HEK293T (cell line): ENCODE measurements at regions not wholly inside any gene's neighbourhood (a gene's known extent, or its start where the extent isn't known, plus 50 kb on each side); places are given as distances from the start of the nearest gene placed in this dataset.

Experiments used
- FOXA1 ChIP-seq: fragments of 450-650 bp; IDR thresholded peaks from 2 replicates; pipeline ENCODE4 v1.6.1; 2016; ENCODE audit warnings: mild to moderate bottlenecking
- LEF1 ChIP-seq: fragments of 450-650 bp; IDR thresholded peaks from 2 replicates; pipeline ENCODE4 v1.6.1; 2017; ENCODE audit warnings: mild to moderate bottlenecking, borderline replicate concordance
- NFRKB ChIP-seq: fragments of 450-650 bp; IDR thresholded peaks from 2 replicates; pipeline ENCODE4 v1.6.1; 2016; ENCODE audit warnings: mild to moderate bottlenecking, moderate library complexity

- no peak for TF ChIP-seq NFRKB
- no peak for TF ChIP-seq LEF1
- TF ChIP-seq FOXA1 = no peak
Measured at GRCh38 chr4:140255927-140256326, 101.9 kb upstream of the MAML3 start.
